ENCODE measurements at regions not wholly inside any gene's neighbourhood (a gene's known extent, or its start where the extent isn't known, plus 50 kb on each side); places are given as distances from the start of the nearest gene placed in this dataset.

DNA sequence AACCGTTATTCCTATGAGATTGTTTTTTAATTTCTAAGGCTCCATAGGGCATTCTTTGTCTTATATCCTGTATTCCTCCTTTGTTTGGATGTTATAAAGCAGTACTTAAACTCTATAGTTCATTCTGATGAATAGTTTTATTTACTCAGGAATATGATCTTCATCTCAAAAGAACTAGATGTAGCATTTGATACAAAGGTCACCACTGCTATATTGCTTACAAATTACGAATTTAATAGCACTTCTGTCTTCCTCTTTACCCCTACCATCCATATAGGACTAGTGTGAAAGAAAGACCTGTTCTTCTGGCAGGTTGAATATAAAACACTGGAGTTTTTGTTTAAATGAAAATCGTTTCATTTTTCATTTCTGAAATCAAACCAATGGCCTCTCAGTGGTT is 468.1 kb upstream of the CXADR start:
- TF ChIP-seq, protein P1, sequence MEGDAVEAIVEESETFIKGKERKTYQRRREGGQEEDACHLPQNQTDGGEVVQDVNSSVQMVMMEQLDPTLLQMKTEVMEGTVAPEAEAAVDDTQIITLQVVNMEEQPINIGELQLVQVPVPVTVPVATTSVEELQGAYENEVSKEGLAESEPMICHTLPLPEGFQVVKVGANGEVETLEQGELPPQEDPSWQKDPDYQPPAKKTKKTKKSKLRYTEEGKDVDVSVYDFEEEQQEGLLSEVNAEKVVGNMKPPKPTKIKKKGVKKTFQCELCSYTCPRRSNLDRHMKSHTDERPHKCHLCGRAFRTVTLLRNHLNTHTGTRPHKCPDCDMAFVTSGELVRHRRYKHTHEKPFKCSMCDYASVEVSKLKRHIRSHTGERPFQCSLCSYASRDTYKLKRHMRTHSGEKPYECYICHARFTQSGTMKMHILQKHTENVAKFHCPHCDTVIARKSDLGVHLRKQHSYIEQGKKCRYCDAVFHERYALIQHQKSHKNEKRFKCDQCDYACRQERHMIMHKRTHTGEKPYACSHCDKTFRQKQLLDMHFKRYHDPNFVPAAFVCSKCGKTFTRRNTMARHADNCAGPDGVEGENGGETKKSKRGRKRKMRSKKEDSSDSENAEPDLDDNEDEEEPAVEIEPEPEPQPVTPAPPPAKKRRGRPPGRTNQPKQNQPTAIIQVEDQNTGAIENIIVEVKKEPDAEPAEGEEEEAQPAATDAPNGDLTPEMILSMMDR (IDR thresholded peaks at IDR 0.05; ENCODE audit: extremely low read depth, missing control alignments): no peak
- DNase-seq (ENCODE audit: low spot score): no peak

DNA sequence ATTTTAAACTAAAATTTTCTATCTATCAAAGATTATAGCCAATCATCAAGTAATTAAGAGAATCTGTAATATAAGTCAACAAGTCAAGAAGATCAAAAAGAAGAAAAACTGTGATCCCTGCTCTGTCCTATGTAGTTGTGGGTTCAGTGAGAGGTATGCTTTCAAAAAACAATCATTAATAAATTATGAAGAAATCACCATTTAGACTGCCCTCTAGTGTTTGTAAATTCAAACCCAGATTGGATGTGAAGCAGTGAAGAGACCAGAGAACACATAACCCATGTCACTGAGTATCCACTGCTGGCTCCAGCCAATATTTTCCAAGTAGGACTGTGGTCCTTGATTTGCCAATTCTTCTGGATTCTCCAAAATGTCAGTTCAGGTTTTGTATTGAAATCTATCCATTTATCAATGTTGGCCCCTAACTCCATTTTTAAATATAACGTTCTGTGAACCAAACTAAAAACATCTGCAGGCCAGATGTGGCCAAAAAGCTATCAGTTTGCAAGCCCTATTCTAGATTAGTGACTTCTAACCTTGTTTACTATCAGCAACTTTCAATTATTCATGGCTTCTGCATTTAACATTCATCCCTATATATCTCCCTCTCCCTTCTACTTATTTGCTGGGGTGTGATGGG is 467.5 kb upstream of the CXADR start:
- TF ChIP-seq, protein P1 (IDR thresholded peaks at IDR 0.05; ENCODE audit: extremely low read depth, missing control alignments): no peak
- DNase-seq (ENCODE audit: low spot score): no peak

DNA sequence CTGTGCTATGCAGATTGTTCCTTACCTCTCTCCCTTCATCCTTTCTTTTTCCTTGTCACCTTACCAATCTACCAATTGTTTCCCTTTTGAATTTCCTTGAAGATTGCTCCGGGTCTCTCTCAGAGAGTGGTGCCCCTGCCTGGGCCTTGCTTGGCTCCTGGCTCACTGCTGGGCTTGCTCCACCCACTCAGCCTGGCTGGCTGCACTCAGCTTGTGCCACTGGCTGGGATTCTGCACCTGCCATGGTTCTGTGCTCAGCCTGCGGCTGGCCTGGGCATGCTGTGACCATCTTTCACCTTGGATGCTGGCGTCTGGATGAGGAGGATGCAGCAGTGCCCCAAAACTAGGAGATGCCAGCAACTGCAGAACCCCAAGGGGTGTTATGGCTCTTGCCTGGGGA is 463.9 kb upstream of the CXADR start:
- no peak for DNase-seq (ENCODE audit: low spot score)
- TF ChIP-seq, protein P1 (IDR thresholded peaks at IDR 0.05; ENCODE audit: extremely low read depth, missing control alignments): no peak

GRCh38 chr21:17050156-17050555 is 462.7 kb upstream of the CXADR start:
- TF ChIP-seq, protein P1 (IDR thresholded peaks at IDR 0.05; ENCODE audit: extremely low read depth, missing control alignments): no peak
- no peak for DNase-seq (ENCODE audit: low spot score)

DNA sequence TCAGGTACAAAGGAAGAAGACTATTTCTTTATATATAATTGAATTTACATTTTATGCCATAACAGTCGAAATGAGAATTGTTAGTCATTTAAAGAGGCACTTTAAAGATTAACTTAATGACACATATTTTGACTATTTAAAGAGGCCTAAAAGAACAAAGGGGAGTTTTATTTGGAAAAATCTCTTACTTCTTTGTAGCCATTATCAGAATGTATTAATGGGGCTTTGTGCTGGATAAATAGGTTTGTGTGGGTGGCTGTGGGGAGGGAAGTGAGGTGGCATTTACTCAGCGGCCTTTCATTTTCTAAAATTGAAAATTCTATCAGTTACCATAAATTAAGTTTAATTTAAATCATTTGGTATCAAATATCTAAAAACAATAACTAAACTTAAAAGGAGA is 462.2 kb upstream of the CXADR start:
- TF ChIP-seq, protein P1 (IDR thresholded peaks at IDR 0.05; ENCODE audit: extremely low read depth, missing control alignments): no peak
- DNase-seq (ENCODE audit: low spot score): no peak

GRCh38 chr21:17051054-17051453 is 461.8 kb upstream of the CXADR start:
- TF ChIP-seq, protein P1 (IDR thresholded peaks at IDR 0.05; ENCODE audit: extremely low read depth, missing control alignments): no peak
- DNase-seq (ENCODE audit: low spot score): no peak

- TF ChIP-seq, protein P1 (IDR thresholded peaks at IDR 0.05; ENCODE audit: extremely low read depth, missing control alignments): no peak
- no peak for DNase-seq (ENCODE audit: low spot score)
These were observed 459.5 kb upstream of the CXADR start for GRCh38 chr21:17053321-17053720.

All from GM20000 (cell line).